Glomerular visceral epithelial cell (primary cell): ENCODE measurements at regions not wholly inside any gene's neighbourhood (a gene's known extent, or its start where the extent isn't known, plus 50 kb on each side); places are given as distances from the start of the nearest gene placed in this dataset.
"Not testable (repeated sequence)": the region's sequence is repeated elsewhere in the genome, so short reads cannot be mapped to it uniquely, and the experiment has no call there.

Experiments used
- DNase-seq: peaks from one replicate; pipeline ENCODE4 v3.0.0-alpha.2; 2016; ENCODE audit errors: extremely low spot score

DNA sequence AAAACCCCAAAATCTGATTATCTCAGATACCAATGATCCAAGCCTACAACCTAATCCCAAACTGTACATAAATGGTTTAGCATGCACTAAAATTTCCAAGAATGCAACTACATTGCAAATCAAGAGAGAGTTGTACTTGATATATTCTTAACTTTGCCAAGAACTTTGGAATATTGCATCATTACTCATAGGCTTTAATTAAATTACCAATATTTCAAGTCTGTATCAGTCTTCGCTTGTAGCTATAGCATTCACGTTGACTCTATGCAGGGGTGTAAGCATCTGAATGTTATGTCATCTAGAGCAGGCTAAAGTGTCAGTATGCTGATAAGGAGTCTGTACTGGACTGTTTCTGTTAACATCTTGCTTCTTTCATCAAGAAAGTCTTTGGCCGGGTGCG, 56.3 kb downstream of the FOXI3 start:
- DNase-seq: no peak

DNA sequence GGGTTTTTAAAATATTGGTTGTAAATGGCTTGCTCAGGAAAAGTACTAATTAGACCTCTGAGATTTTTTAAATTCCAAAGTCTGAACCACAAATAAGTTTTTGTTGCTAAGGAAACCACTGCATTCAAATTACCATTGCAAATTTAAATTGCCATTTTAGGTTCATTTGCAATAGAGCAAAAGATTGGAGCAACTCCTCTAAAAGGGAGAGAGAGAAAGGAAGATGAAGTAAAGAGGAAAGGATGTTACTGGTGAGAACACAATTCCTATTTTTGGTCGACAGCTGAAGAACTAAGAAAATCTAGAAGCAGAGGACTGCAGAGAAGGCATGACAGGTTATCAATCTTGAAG, 74.9 kb downstream of the FOXI3 start:
- DNase-seq: no peak

DNA sequence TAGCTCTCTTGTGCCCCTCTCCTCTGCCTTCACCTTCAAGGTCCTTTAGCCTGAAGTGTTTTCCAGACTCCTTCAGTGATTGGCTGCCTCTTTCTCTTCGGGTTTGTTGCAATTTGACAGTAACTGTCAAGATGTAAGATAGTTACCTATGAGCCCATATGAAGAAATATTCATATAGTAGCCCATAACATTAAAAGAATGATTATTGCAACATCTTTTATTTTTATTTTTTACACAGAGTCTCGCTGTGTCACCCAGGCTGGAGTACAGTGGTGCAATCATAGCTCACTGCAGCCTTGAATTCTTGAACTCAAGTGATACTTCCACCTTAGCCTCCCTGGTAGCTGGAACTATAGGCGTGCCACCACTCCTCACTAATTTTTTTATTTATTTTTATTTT, 80.5 kb downstream of the FOXI3 start:
- DNase-seq: no peak

DNA sequence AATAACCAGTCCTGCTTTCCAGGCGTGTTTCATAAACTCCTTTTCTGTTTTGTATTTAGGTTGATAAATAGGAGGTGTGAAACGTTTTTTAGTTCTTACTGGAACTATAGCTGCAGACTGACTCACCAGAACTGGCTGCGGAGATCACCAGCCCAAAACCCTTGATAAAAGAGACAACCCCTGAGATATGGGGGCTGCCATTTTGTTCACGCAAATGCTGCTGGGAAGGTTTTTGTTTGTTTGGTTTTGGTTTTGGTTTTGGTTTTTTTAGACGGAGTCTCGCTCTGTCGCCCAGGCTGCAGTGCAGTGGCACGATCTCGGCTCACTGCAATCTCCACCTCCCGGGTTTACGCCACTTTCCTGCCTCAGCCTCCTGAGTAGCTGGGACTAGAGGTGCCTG, 87.1 kb downstream of the FOXI3 start:
- not testable (repeated sequence) for DNase-seq

DNA sequence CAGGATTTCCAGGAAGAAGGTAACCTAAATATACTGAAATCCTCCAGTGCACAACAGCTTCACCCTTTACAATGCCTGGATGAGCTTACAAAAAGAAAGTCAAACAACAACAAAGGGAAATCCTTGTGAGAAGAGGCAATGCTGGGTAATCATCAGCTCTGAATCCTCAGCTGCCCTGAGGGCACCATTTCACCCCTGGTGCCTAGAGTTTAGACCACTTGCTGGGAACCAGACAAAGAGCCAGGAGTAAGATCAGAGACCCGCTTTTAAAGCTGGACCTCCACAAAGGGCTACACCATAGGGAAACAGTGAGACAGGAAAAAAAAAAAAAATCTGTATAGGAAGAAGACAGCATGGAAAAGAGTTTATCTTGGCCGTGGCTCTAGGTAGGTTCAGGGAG, 97.0 kb downstream of the FOXI3 start:
- no peak for DNase-seq

DNA sequence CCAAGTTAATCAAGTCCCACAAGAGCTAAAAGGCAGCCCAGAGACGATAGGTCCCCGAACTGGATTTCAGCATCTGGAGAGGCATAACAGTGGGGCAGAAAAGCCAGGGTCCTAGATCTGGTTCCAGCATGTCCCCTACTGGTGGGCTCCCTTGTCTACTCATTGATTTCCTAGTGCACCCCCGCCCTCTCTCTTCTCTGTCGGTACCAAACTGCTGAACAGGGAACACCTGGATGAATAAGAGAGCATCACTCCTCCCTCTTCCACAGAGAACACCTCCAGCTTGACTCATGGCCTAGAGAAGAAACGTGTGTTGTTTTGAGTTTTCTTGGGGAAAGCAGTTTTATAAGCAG, 101.3 kb downstream of the FOXI3 start:
- DNase-seq: no peak

DNA sequence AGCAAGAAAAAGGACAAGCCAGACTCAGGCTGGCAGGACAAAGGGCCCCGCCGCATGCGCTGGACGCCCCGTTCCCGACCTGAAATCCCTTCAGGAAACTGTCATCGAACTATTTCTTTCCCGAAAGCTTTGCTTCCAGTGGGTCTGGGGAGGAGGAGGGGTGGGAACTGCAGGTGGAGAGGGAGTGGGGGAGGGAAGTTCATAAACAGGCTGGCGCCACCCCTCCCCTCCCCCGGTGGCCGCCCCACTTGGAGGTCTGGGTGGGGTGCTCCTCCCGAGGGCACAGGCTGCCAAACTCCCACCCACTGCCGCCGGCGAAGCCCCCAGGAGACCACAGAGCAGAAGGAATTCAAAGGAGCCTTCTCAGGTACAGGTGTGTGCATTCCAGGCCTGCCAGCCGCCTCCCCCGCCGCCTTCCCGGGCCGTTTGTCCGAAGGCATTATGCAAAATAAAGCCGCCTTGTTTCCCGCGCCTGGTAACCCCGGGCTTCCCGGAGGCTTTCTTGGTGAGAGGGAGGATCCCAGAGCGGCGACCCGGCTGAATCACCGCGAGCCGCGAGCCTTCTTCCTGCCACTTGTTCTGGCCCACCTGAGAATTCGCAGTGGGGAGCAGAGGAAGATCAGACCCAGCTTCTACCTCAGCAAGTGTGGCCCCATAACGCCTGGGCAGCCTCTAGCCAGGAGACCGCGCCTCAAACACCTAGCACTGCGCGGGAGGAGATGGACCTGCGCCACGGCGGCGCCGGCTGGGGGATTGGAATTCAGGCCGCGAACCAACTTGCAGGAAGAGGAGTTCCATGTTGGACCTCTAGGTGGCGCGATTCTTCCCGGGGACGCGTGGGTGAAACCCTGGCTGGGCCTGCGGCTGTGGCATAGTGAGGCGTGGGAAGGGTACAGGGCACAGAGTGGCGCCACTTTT, 101.9 kb downstream of the FOXI3 start:
- peak; percentile 36 for DNase-seq

DNA sequence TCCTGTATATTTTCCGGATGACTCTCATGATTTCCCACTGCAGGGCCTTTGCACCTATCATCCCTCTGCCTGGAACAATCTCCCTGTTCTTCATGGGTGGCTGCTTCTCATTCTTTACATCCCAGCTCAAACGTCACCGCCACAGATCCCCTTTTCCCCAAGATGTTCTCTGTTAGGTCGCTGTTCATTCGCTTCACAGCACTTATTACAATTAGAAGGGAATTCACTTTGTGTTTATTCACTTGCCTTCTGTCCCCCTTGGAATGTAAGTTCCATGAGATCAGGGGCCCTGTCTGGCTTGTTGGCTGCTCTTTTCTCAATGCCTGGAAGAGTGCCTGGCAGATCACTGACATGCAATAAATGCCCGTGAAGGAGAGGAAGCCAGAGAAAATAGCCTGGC, 106.7 kb downstream of the FOXI3 start:
- DNase-seq: no peak

DNA sequence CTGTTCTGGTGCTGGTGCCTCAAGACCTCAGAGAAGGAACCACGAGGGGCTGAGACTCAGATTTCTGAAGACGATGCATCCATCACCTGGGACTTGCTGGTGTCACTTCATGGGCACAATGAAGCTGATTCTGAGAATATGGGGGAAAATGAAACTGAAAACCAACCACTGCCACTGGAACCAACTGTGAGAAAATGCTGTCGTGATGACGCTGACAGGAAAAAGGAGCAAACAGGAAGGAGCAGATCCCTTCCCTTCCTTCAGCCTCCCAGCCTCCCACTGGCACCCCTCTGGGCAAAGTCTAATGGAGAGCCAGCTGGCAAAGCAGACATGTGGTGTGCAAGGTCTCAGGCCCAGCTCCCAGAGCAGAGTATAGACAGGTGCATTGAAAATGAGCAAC, 109.7 kb downstream of the FOXI3 start:
- DNase-seq: no peak

DNA sequence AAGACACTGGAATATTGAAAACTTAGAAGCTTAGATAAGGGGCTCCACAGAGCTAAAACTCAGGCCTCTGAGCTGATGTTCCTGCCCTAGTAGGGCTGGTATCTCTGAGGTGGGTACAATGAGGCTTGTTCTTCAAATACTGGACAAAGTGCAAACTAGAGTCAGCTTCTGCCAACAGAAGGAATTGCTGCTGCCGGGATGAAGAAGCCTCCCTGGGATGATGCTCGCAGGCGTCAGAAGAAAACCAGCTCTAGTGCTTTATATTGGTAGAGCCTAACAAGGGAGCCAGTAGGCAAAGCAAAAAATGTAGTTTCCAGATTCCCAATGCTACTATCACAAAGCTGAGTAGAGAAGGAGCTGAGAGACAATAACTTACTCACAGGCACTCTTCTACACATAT, 118.1 kb downstream of the FOXI3 start:
- no peak for DNase-seq

DNA sequence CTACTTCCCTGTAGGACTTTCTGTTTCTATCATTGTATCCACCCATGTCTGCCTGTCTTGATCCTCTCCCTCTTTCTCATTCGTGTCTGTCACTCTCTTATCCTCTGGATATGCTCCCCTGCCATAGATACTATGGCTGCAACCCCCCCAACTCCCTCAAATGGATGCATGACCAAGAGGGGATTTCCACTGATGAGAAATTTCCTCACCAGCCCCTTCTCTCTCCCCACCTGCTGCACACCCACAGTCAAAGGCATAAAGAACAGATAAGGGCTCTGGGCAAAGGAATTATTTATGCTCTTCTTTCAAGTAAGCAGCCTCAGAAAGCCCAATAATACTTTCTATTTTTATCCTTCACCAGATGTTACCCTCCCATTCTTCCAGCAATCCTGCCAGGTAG, 121.3 kb downstream of the FOXI3 start:
- DNase-seq: no peak

DNA sequence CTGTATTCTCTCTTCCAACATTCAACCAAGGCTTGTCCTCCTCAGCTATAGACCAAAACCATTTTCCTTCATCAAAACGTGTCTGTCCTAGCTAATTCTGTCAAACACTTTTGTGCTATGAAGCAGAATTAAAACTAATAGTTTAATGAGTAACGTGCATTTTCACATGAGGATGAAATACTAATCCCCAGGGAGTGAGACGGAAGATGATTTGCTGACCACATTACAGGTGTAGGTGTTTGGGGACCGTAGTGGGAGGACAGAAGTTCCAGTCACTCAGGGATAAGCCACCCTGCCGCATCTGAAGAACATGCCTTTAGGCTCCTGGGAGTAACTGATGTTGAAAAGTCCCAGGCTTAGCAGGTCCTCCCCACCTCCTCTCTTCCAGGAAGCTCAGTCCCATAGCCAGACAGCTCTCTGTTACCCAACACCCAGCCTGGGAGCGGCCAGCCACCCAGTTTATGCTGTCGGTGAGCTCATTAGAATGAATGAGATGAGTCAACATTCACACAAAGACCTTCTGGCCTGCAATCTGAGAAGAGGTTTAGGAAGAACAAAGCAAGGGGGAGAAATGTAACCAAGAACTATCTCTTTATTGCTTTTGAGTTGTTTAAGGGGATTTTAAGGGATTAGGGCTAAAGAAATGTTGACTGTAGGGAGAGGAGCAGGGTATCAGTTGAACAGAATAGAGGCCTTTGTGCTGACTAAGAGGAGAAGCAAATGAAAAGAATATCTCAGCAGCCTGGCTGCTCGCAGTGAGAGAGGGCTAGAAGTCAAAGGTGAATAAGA, 122.5 kb downstream of the FOXI3 start:
- peak; percentile 42 for DNase-seq

DNA sequence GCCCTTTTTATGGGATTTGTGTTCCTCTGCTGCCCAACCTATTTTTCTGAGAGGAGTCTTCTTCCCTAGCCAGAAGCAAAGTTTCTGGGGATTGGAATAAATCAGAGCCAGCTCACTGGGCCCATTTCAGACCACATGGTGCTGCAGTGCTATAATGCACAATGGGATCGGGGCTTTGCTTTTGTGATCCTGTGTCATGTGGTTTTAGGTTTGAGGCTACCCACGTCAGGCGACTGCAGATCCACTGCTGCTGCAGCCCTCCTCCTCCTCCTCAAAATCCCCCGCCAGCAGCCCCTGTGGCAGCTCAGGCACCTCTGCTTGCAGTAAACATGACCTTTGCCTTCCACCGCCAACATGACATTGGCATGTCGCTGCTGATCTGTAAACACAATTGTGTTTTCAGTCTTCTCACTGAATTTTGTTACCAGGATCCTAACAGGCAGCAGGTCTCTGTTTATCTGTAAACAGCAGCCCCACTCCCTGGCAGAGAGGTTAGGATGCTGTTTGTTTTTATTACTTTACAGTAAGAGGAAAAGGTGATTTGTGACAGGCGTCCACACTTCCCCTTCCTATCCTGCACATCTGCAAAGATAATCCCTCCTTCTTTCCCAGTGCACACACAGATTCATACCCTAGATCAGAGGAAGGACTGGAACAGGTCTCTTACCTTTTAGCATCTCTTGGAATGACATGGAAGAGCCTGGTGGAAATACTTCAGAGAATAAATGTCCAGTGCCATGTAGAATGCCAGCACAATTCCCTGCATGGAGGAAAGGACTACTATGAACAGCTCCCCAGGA, 130.8 kb downstream of the FOXI3 start:
- DNase-seq: no peak

DNA sequence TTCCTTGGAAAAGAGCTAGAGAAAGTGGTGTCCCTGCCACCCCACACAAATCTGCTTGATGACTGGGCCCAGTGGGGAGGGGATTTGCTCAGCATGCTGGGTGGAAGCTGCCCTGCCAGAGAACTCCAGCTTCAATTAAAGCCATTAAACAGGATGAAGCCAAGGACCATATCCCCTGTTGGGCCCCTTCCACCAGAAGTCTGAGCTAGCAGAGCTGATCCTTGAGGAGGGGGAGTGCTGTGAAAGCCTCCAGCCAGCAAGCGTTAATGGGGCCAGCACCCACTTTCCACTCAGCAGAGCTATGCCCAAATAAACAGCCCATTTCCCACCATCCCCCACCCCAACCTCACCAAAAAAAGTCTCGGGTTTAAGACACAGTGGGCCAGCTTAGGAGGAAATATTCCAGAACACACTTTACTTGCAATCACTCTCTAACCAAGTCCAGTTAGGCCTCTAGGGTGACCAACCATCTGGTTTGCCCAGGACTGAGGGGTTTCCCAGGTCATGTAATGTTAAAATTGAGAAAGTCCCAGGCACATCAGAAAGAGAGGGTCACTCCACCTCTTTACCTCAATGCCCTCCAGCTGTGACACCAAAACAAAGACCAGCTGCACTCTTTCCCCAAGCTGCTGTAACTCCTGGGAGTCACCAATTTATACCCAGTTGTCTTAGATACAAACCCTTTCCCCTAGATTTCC, 132.3 kb downstream of the FOXI3 start:
- DNase-seq: no peak

DNA sequence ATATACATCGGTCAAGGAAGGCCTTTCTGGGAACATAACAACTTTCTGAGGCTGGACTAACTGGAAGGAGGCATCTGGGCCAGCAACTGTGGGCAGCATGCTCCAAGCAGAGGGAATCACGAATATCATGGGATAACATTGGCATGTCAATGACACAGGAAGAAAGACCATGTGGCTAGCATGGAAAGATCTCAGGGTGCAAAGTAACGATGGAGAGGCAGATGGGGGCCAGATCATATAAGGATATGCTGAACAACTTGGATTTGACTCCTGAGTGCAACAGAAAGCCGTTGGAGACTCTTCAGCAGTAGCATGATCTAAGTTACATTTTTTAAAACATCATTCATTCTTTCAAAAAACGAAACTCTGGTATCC, 133.6 kb downstream of the FOXI3 start:
- no peak for DNase-seq

DNA sequence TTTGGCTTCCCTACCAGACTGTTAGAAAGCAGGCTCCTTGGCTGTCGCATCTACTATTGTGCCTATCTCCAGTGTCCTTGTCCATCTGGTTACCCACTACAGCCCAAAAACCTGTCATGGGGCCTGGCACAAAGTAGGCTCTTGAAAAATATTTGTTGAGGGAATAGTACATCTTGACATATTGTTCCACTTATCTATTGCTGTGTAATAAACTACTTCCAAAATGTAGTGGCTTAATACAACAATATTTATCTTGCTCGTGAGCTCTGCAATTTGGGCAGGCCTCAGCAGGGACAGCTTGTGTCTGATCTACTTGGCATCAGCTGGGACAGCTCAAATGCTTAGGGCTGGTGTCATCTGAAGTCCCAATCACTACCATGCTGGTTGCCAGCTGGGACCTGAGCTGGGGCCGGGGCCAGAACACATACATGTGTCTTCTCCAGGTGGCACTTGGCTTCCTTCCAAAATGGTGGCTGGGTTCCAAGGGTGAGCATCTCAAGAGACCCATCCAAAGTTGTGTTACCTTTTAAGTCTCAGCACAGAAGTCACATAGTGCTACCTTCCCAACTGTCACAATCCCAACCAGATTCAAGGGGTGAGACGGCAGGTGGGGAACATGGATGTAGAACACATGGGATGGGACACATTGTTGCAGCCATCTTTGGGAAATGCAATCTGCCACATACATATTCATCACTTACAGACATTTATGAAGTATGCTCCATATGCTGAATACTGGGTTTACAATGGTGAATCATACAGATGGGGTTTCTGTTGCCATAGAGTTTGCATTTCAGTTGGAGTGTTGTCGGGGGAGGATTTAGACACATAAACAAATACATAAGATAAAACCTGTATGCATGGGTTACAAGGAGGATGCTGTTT, 134.2 kb downstream of the FOXI3 start:
- DNase-seq: no peak

DNA sequence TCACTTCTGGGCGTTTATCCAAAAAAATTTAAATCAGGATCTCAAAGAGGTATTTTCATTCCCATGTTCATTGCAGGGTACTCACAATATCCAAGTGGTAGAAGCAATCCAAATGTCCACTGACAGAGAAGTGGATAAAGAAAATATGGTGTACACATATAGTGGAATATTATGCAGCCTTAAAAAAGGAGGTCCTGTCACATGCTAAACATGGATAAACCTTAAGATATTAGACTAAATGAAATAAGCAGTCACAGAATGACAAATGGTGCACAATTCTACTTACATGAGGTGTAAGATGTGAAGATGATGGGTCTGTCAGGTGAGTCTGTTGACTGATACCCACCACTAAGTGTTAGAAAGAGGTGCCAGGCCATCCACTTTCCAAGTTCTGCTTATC, 140.6 kb downstream of the THNSL2 start:
- DNase-seq: no peak

DNA sequence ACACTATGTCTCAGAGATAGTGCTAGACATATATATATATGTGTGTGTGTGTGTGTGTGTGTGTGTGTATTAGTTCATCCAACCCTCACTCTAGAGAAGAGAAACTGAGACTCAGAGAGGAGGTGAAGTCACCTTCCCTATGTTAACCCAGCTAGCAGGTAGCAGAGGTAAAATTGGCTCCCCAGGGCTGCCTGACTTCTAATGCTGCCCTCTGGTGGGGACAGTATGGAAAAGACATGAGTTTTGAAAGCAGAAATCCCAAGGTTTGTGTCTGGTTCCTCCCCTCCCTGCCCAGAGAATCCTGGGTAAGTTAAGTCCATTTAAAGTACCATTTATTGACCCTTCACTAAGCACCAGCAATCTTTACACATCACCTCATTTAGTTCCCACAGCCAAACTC, 137.7 kb downstream of the THNSL2 start:
- DNase-seq: peak; percentile 2

DNA sequence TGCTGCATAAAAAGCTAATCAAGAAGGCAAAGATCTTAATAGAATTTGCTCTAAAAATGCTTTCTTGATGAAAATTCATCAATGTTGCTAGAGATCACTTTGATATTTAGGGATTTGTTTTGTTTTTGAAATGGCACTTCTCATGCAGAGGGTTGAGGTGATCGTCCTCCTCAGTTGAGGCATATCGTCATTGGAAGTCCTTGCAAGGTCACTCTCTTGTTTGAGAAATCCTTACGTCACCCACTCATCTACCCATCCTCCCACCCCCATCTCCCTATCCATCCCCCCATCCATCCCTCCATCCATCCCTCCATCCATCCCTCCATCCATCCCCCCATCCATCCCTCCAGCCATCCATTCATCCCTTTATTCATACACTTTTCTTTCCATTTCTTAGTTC, 133.7 kb downstream of the THNSL2 start:
- DNase-seq: no peak

DNA sequence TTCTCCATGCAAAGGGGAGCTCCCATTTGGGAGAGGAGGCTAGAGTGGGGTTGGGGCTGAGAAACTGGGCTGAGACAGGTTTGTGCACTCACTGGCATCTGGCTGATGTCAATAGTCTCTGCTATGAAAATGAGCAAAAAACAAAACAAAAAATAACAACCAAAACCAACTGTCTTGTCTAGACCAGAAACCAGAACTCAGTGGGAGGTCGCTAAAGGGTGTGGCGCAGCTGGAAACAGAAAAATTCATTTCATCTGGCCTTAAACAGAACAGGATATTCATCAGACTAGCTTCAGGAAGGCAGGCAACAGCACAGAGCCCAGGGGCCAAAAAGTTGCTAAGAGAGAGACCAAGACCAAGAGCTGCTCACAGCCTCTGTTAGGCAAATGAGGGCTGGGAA, 126.1 kb downstream of the THNSL2 start:
- DNase-seq: no peak
